Embryonic facial prominence (tissue), 1 donor: ENCODE measurements at regions not wholly inside any gene's neighbourhood (a gene's known extent, or its start where the extent isn't known, plus 50 kb on each side); places are given as distances from the start of the nearest gene placed in this dataset.

ENCODE experiments used
- DNase-seq: peaks from one replicate; pipeline ENCODE4 v3.0.0-alpha.2; 2016; ENCODE audit errors: extremely low spot score

DNA sequence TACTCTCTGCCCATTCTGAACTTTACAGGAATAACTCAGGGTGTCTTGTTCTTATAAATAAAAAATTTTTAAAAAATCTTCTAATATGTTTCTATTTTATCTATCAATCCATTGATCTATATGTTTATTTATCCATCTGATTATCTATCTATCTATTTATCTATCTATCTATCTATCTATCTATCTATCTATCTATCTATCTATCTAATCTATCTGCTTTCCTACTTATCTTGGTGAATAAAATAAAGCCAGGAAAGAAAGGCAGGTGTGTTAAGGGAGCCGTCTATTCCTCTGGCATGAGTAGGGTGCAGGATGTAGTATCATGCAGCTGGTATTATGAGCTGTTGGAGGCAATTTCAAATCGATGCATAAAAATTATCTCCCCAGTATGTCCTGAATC is 153.0 kb downstream of the FOXA2 start:
- DNase-seq = no peak

DNA sequence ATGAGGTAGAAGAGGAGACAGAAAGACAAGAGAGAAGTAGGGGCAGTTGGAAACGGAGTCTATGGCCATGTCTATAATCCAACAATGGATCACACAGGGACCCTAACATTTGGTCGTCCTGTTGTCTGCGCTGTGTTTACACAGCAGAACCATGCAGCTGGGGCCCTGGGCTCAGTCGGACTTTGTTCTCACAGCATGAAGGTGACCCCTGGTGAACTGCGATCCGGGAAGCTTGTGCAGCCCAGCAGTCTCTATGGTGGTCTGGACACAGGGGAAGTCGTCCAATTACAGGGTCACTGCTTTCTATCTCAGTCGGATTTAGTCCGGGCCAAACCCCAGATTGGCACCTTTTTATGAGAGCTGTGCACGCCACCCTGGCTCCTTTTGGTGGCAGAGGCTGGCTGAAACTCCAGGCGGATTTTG is 153.6 kb downstream of the FOXA2 start:
- no peak for DNase-seq

DNA sequence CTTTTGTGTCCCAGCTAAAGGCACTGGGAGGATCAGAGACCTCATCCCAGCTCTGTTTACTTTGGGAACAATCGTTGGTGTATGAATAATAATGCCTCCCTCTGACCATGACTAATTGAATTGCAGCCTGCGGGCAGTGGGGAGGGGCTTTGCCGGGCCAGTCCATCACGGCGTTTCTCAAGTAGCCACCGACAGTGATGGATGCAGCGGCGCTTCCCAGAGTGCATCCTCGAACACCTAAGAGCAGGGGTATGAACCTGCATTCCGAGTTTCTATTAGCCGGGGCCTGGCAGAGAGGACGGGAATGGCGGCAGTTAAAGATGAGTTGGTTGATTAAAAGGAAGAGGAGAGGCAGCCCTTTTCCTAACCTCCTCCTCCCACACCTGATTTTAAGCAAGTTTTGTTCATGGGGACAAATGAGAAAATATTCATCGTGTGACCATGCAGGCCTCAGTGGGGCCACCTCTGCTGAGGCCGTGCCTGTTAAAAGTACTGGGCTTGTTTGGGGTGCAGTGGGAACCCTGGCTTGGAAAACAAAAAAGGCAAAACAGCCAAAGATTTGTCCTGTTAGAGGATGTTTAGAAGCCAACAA is 154.1 kb downstream of the FOXA2 start:
- DNase-seq = no peak

DNA sequence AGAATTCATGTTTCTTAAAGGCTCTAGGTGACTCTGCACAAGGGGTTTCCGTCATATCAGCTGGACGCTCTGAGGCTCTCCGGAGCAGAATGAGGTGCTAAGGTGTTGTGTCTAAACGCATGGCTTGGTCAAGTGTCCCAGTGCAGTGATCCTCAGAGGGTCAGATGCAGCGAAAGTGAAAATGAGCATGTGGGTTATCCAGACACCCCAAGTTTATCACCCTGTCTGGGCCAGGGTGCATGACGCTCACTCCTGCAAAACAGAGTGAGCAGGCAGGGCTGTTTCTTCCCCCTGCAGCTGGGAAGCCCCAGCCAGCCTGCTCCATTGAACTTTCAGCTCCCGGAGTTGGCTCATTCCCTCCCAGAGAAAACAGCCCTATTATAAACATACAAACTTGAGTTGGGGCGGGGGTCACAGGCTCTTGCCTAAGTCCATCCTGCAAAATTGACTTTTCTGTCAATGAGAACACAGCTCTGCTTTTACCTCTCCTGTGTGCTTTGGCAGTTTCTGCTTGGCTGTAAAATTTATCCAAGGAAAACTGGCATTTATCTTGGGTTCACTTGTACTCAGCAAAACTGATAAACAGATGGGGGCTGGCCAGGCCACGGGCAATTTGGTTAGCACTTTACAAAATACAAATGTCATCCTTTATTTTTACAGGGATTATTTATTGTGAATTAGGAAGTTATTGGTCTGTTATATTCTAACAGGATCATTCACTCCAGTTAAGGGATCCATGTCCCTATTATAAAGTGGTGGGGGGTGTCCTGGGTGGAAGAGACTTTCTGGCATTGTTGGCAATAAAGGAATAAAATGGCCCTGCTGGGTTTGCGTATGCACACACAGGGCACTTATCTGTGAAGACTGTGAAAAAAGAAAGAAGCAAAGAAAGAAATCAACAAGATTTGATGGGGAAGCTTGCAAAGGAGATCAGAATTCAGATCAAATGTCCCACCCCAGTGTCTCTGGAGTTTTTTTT is 154.9 kb downstream of the FOXA2 start:
- DNase-seq = no peak

DNA sequence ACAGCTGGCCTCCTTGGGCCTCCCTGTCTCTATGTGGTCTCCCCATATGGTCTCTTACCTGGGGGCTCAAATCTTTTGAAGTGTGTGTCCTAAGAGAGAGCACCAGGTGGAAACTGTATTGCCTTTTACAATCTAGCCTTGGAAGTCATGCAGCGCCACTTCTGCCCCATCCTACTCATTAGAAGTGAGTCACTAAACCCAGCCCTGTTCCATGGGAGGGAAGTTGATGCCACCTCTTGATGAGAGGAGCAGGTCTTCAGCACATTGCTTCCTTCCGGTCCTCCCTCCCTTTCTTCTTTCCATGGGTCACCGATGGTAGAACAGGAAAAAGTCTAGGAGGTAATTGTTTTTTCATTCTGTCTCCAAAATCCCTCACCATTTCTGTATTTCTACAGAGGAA is 156.3 kb downstream of the FOXA2 start:
- no peak for DNase-seq

DNA sequence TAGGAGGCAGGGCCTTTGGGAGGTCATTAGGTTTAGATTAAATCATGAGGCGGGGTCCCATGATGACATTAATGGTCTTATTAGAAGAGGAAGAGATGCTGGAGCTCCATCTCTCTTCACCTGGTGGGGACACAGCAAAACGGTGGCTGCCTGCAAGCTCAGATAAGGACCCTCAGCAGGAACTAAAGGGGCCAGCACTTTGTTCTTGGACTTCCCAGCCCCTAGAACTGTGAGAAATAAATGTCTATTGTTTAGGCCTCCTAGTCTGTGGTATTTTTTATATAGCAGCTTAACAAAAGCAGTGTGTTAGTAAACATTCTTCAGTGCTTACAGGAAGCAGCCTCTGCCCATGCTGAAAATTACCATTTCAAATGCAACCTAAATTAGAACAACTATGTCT is 157.6 kb downstream of the FOXA2 start:
- DNase-seq = no peak

DNA sequence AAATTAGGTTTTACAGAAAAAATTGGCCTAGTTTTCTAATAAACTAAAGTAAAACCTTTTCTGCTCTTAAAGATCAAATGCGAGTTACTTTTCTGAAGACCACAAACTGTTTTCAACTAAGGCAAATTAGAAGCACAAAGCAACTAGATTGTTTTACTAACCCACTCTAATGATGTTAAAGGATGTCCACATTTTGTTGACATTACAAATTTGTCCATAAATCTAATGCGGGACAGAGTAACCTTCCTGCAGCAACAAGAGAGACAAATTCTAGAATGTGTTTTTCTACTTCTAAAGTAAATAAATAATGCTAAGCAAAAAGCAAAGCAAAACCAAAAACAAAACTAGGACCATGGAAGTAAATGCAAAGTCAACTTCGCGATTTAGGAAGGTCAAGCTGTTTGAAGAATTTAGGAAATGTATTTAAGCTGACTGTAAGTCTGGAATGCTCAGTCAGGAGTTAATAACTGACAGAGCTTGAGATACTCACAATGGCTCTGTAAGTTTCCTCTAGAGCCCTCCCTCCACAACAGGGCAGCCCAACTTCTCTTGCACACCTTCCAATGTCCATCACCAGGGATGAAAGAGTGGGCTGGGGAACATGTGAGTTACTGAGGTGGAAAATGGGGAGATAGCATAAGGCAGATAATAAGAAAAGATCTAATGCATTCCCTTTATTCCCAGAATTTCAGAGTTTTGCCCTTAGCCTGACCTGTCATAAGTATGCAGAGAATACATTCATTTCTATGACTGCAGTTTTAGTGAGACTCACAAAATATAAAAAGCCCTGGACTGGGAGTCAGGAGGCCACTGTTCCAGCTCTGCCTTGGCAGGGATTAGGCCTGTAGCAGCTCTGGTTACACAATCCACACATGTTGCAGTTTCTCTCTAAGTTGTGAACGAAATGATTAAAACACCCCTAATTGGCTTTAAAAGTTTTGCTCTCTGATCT is 158.8 kb downstream of the FOXA2 start:
- no peak for DNase-seq

DNA sequence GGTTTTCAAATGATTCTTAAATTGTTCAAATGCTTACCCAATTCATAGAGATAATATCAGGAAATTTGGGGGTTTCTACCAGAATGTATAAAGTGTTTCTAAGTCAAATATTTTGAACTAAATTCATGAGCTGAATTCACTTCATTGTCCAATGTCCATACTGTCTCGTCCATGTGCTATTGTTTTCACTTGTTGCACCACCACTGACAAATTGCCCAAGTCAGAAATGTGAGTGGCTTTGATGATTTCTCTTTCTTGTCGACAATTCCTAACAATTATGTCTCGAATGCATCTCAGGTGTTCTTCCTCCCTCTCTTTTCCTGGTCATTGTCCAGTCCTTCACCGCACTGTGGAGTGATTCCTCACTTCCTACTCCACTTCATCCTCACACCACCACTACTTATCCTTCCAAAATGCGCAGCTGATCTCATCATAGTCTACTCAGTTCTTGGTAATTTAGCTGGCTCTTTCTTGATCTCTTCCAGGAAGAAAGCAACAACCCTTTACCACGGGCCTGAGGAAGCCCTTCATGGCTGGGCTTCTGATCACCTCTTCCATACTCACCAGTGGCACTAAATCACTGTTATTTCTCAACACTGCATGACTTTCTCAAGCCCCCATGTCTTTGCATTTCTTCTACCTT is 161.1 kb downstream of the FOXA2 start:
- DNase-seq = no peak

DNA sequence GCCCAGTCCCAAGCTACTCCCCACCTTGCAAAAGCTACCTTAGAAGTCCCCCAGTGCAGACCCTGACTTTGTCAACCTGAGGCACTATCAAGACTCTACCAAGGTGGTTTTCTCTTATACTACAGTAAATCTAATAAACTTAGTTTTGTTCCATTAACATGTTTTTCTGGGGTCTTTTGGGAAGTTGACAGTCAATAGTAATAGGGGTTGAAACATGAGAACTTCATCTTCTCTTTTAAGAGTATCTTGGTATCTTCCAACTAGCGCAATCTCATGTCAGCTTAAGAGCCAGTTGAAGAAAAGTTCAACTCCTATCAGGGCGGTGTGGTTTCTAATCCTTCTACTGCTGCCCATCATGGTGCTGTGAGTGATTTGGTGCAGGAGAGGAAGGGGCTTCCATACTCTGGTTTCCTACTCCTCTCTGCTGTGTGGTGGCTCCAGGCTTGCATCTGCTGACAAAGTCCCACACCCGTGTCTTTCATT is 164.2 kb downstream of the FOXA2 start:
- no peak for DNase-seq

DNA sequence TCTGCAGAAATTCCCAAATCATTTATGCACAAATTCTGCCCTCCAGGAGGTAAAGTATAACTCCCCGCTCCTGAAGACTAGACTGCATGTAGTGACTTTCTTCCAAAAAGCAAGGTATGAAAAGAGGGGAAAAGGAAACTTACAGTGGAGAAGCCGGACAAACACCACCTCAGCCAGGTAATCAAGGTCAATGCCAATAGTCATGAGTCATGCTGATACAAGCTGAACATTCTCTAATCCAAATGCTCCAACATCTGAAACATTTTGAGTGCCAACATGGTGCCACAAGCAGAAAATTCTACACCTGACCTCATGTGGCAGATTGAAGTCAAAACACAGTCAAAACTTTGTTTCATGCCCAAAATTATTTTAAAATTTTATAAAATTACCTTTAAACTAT is 165.6 kb downstream of the FOXA2 start:
- DNase-seq = no peak

DNA sequence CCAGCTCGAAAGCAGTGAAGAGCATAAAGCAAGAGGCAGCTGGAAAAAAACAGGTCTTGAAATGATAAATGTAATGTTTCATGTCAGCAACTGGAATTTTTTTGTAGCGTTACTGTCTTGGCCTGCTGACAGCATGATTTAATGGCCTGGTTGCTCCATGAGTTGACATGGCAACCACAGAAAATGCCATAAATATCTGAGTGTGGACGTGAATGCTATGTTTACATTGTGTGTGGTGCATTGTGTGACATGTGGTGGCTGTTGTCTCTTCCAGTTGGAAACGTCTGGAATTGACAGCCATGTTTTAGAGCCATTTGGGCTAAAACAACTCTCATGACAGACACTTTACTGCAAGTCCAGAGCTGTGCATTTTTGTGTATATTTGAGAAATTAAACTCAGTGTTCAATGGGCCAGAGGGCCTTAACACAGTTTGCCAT is 170.0 kb downstream of the FOXA2 start:
- peak; percentile 11 for DNase-seq

DNA sequence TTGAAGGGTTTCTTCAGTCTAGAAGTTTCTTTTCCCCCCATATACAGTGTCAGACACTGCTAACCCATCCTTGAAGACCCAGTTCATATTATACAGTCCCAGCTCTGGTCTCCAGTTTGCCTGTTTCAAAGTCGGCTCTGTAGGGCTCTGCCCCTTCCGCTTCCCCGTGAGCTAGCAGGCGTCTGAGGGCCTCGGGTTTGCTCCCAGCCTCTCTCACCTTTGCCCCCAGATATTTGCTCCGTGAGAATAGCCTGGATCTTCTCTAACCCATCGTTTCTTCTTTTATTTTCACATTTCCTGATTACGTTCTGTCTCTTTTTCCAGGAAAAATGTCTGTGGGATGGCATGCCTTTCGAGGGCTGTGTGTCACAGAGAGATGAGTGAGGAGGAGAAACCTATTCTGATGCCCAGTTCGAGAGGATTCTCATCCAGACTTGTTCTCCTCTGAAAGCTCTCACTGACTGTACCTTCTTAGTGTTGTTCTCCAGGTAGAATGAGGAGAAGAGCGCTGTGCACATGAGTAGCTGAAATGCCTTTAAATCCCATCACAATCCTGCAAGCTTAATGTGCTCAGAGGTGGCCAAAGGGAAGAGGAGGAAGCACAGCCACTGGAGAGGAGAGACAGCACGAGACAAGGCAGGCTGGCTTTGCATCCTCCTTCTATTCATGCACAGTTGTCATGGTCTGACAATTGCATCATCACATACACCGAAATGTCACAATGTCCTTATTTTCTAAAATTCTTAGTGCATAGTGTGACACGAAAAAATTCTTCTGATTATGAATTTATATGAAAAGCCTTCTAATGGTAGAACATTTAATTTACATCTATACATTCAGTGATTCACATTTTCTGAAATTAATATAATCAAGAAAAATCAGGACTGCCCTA is 171.1 kb downstream of the FOXA2 start:
- no peak for DNase-seq

DNA sequence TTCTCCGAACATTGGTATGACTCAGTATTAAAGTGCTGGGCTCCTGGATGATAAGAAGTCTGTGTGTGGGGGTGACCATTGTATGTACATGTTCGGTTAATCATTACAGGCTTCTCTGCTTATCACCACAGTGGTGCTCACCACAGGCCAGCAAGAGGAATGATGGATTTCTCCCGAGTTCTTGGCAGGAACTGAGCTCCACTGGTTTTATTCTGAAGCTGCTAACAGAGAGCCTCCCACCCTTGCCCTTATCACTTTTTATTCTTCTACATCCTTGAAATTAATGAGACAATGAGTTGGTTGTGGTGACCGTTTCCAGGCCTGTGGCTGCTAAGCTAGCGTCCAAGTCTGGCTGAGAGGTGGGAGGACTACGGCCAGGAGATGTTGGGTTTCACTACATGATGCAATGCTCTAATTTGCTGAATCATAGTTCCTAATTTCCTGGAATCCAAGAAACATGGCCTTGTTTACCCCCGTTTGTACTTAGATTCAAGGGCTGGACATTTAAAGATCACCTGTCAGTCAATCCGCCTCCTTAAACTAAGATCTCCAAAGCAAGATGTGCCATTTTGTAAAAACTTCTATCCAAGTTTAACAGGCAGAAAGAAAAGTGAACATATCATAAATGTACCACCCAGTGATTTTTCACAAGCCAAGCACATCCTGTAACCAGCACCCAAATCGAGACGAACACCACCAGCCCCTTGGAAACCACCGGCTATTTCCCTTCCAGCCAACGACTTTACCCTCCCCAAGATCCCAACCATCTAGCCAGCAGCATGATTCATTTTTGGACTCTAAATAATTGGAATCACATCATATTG is 172.5 kb downstream of the FOXA2 start:
- DNase-seq = no peak

DNA sequence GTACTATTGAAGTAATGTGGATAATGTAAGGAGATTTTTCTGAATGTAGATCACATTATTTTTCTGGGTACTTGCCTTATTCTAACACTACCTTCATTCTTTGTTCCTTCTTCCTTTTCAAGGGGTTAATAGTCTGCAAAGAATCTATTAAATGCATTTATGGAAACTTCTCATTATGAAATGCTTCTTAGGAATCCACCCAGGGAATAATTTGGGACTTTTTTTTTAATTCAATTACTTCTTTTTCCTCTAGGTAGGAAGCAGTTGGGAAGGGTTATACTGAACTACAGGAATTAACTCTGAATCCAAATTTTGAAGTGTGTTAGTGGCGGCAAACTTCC is 173.1 kb downstream of the FOXA2 start:
- no peak for DNase-seq

DNA sequence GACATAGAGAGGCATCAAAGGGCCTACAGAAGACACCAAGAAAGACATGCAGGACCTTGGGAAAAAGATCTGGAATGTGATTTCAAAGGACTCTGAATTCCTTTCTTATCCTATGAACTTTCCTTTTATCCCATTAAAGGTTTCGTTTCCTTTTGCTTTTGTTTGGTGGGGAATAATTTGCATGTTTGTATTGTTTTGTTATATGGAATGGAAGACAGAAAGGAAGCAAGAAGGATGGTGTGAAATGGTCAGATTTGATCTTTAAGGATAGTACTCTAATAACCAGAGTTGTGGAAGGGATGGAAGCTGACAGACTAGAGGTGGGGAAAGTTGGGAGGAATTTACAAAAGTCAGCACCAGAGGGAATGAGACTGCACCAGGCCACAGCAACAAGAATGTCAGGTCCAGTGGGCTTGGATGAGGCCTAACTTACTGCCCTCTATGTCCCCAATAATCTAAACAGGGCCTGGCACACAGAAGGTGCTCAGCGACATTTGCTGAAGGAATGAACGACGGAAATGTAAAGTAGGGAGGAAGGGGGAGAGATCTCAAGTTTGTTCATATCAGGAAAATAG is 173.7 kb downstream of the FOXA2 start:
- DNase-seq = no peak

DNA sequence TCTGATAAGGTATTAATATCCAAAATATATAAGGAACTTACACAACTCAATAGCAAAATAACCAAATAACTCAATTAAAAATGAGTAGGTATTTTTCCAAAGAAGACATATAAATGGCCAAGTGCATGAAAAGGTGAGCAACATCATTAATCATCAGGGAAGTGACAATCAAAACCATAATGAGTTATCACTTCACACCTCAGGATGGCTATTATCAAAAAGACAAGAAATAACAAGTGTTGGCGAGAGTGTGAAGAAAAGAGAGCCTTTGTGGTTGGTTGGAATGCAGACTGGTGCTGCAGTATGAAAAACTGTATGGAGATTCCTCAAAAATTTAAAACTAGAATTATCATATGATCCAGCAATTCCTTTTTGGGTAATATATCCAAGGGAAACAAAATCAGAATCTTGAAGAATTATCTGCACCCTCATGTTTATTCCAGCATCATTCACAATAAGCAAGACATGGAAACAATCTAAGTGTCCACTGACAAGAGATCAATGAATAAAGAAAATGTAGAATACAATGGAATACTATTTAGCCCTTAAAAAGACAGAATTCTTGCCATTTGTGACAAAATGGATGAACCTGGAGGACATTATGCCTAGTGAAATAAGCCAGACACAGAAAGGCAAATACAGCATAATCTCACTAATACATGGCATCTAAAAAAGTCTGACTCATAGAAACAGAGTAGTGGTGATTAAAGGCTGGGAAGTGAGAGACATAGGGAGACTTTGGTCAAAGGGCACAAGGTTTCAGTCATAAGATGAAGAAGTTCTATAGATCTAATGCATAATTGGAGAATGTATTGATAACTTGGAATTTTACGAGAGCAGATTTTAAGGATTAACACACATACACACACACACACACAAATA is 175.6 kb downstream of the FOXA2 start:
- no peak for DNase-seq

DNA sequence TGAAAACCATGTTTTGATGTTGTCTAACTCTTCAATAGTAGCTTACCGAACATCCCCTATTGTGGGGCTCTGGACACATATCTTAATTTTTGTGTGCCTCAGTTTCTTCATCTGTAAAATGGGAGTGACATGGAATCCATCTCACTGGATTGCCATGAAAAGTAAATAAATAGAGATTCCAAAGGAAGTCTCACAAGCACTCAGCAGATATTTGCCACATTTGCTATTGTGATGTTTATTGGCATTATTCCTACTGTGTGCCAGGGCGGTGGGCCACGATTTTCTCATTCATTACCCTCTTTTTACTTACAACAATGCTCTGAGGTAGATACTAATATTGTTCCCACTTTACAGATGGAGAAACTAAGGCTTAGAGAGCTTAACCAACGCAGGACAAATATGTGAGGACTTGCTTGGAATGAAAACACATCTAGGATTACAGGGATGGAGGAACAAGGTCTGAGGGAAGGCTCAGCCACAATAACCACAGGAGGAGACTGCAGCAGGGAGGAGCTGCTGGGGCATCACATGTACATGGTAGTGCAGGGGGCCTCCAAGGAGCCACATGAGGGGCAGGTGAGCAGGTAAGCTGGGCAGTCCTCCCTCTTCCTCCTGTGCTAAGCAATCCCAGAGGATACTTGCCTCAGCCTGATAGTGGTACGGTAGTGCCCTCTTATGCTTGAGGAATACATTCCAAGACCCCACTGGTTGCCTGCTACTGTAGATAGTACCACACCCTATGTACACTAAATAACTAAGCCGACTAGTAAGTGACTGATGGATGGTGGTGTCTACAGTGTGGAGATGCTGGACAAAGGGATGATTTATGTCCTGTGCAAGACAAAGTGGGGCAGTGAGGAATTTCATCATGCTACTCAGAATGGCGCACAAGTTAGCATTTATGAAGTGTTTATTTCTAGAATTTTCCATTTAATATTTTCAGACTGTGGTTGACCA is 176.9 kb downstream of the FOXA2 start:
- no peak for DNase-seq
